Jurkat, Clone E6-1 (cell line): ENCODE measurements at regions not wholly inside any gene's neighbourhood (a gene's known extent, or its start where the extent isn't known, plus 50 kb on each side); places are given as distances from the start of the nearest gene placed in this dataset.
A peak's percentile ranks its signal among the peaks of the same experiment; 100 is the strongest.
"Not testable (repeated sequence)": the region's sequence is repeated elsewhere in the genome, so short reads cannot be mapped to it uniquely, and the experiment has no call there.

Source experiments
- DNase-seq: peaks from one replicate; pipeline ENCODE4 v3.0.0-alpha.2; 2011; ENCODE audit warnings: low read depth, low spot score
- H3K4me3 ChIP-seq: 2 replicates; pipeline ENCODE4 v1.5.1; 2011; ENCODE audit warnings: mild to moderate bottlenecking, low read length, control low read depth, moderate library complexity

GRCh38 chr15:58346361-58346760 is 85.4 kb upstream of the LIPC start:
- H3K4me3 ChIP-seq, result no peak overlapping the region
- DNase-seq, result no peak

- DNase-seq, result peak; percentile 33
- H3K4me3 ChIP-seq, result no peak overlapping the region
Measured at GRCh38 chr15:58348095-58348812, 83.5 kb upstream of the LIPC start.

DNA sequence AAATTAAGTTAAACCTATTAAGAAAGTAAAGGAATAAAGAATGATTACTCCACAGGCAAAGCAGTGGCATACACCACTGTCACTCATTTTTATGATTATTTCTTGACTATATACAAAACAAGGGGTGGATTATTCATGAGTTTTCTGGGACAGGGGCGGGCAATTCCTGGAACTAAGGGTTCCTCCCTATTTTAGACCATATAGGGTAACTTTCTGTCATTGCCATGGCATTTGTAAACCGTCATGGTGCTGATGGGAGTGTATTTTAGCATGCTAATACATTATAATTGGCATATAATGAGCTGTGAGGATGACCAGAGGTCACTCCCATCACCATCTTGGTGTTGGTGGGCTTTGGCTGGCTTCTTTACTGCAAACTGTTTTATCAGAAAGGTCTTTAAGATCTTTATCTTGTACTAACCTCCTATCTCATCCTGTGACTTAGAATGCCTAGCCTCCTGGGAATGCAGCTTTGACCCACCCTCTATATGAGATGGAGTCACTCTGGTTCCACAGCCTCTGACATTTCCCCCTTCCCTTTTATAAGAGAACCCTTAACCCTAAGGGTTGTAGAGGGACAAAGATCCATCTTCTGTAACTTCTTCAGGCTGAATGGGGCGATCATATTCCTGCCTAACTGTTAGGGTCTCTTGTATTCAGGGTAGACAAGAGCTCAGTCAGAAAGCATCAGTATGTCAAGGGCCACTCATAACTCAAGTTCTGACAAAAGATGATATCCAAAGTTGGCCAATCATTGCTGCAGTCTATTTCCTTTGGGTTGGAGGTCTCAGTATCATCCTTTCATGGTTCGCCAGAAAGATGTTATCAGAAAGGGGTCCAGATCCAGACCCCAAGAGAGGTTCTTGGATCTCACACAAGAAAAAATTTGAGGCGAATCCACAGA is 79.5 kb upstream of the LIPC start:
- no peak for DNase-seq
- no peak overlapping the region for H3K4me3 ChIP-seq

- no peak overlapping the region for H3K4me3 ChIP-seq
- peak; percentile 72 for DNase-seq
Measured at GRCh38 chr15:58355382-58355971, 76.3 kb upstream of the LIPC start.

GRCh38 chr15:58355973-58356372 is 75.8 kb upstream of the LIPC start:
- H3K4me3 ChIP-seq, result no peak overlapping the region
- no peak for DNase-seq

DNA sequence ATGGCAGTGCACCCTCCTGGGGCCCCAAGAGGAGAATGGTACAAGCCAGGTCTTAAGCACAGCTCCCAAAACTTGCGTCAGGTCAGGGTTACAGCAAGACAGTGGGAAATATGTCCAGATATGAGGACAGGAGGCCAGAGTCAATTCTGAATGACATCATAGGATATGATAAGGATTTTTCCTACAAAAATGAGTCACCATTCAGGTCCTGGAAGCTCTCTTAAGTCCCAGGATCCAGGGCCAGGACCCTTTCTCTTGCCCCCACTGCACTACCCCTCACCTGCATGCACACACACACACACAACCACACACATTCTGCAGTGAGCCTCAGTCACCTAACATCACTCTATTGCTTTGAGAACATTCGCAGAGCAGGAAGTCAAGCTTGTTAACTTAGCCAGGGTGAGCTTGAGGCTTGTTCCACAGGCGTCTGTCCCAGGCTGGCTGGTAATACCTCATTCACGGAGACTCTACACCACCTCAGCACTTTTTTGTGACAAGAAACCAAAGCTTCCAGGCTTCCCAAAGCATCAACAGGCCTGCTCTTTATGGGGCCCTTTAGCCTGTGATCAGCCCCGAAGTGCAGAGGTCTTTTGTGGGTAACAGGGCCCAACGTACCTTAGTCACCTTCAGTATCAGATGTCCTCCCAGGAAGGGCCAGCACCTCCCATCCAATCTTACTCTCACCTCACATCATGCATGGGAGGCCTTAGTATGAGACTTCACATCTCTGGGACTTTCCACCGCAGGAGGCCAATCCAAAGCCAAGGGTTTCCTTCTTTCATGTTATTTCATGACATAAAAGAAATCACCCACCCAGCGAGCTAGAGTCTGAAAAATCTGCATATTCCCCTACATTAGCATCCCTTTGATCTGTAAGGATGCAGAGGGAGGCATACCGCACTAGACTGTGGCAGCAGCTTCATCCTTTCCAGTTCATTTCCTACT is 74.0 kb upstream of the LIPC start:
- peak; percentile 90 for DNase-seq
- H3K4me3 ChIP-seq, result no peak overlapping the region

- no peak for DNase-seq
- H3K4me3 ChIP-seq, result no peak overlapping the region
Measured at GRCh38 chr15:58360421-58361090, 71.2 kb upstream of the LIPC start.

DNA sequence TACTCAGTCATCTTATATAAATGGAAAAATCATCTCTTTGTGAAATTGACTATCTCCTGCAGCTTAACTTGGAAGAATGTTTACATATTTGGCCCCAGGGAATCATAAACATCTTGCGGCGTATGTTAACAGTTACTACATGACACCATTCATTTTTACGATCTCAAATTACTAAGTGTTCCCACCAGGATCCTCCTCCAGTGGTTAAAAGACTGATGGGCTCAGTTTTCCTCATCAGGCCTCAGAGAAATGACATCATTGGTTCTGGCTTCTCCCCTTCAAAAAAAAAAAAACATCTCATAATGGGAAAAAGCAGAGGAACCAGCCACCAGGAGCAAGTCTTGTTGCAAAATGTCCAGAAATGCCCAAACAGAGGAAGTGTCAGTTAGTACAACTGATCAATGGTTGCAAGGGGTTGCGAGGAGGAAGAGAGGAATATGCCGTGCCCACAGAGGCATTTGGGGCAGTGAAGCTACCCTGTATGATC is 70.5 kb upstream of the LIPC start:
- no peak for DNase-seq
- no peak overlapping the region for H3K4me3 ChIP-seq

DNA sequence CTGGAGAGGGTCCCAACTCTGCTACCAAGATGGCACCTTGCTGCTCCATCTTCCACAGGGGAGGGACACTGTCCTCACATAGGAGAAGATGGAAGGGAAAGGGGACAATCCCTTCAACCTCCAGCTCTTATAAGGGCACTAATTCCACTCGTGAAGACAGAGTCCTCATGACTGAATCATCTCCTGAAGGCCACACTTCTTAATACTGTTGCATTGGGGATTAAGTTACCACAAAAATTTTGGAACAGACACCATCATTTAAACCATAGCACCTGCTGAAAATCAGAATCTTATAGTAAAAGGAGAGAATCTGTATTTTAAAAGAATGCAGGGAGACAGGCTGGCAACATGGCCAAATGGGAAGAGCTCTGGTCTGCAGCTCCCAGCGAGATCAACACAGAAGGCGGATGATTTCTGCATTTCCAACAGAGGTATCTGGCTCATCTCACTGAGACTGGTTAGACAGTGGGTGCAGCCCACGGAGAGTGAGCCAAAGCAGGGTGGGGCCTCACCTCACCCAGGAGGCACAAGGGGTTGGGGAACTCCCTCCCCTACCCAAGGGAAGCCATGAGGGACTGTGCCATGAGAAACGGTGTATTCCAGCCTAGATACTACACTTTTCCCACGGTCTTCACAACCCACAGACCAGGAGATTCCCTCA is 69.4 kb upstream of the LIPC start:
- no peak overlapping the region for H3K4me3 ChIP-seq

GRCh38 chr15:58363118-58363517 is 68.7 kb upstream of the LIPC start:
- peak; percentile 62 for DNase-seq
- not testable (repeated sequence) for H3K4me3 ChIP-seq

More for the DNA sequence above, 69.4 kb upstream of the LIPC start:
- no peak for DNase-seq

DNA sequence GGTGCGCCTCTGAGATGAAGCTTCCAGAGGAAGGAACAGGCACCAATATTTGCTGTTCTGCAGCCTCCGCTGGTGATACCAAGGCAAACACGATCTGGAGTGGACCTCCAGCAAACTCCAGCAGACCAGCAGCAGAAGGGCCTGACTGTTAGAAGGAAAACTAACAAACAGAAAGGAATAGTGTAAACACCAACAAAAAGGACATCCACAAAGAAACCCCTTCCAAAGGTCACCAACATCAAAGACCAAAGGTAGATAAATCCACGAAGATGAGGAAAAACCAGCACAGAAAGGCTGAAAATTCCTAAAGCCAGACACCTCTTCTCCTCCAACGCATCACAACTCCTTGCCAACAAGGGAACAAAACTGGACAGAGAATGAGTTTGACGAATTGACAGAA is 68.1 kb upstream of the LIPC start:
- DNase-seq, H3K4me3 ChIP-seq: not testable (repeated sequence)

GRCh38 chr15:58365098-58365497 is 66.7 kb upstream of the LIPC start:
- DNase-seq, H3K4me3 ChIP-seq: not testable (repeated sequence)

DNA sequence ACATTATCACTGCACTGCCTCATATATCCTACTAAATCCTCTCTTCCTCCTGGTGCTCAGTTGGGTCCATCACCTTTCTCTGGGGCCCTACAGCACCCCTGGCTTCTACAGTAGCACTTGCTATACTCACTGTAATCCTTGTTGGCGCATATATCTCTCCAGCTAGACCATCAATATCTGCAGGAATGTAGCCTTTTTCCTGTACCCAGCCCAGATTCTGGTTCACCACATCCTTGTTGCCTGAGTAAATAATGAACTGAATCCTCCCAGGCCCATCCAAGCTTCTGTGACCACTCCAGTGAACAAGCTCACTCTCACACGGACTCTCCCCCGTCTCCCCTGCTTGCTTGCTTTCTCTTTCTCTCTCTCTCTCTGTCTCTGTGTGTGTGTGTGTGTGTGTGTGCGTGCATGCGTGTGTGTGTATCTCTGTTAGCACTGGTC is 62.5 kb upstream of the LIPC start:
- H3K4me3 ChIP-seq, result no peak overlapping the region
- DNase-seq, result peak; percentile 28

DNA sequence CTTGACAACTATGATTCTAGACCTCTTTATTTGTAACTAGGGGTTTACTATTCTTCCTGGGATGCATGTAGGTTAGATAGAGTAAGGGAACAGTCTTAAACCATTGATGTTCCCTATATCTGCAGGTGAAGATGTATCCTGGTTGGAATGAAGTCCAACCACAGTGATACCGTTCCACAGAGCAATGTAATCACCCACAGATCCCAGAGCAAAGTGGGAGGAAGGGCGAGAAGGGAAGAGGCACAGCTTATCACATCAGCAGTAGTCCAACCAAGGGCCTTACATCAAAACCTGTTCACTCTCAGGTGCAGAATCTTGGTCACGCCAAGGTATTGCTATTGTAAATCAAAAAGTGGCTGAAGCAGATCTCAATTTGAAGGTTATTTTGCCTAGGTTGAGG is 61.8 kb upstream of the LIPC start:
- no peak overlapping the region for H3K4me3 ChIP-seq
- no peak for DNase-seq

GRCh38 chr15:58374147-58374546 is 57.6 kb upstream of the LIPC start:
- no peak for DNase-seq
- H3K4me3 ChIP-seq, result no peak overlapping the region

- no peak overlapping the region for H3K4me3 ChIP-seq
- DNase-seq, result no peak
Measured at GRCh38 chr15:58377193-58377592, 54.6 kb upstream of the LIPC start.

- H3K4me3 ChIP-seq, result no peak overlapping the region
- DNase-seq, result no peak
Measured at GRCh38 chr15:58378241-58379085, 53.3 kb upstream of the LIPC start.
